Fibroblast of mammary gland (primary cell): ENCODE measurements at regions not wholly inside any gene's neighbourhood (a gene's known extent, or its start where the extent isn't known, plus 50 kb on each side); places are given as distances from the start of the nearest gene placed in this dataset.

Experiments used
- DNase-seq: peaks from one replicate; pipeline ENCODE4 v3.0.0-alpha.2; 2010; ENCODE audit warnings: low read depth
- H3K4me3 ChIP-seq: 2 replicates; pipeline ENCODE4 v1.5.1; 2011; ENCODE audit warnings: low read depth, mild to moderate bottlenecking, low read length, moderate library complexity; ENCODE audit not compliant: control insufficient read depth
- TF ChIP-seq, protein P1 (sequence below): conservative IDR thresholded peaks from 2 replicates; pipeline ENCODE4 v1.5.1; 2011; ENCODE audit warnings: low read depth, low read length, inconsistent platforms; ENCODE audit not compliant: control insufficient read depth, insufficient read depth

DNA sequence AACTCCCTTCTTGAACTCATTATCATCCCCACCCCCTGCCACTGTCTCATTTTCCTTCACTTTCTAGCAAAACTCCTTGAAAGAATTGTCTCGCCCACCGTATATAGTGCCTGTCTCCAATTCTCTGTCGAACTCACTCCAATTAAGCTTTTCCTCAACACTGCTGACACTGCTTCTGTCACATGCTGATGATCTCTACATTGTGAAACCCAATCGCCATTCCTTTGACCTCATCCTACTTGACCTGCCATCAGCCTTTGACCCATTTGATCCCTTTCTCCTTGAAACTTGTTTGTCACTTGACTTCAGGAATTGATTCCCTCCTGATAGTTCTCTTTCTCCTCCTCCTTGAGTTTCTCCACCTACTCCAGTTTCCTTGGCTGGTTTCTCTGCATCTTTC, 54.8 kb downstream of the CCDC71L start:
- no peak for DNase-seq
- no peak overlapping the region for H3K4me3 ChIP-seq
- TF ChIP-seq, protein P1, sequence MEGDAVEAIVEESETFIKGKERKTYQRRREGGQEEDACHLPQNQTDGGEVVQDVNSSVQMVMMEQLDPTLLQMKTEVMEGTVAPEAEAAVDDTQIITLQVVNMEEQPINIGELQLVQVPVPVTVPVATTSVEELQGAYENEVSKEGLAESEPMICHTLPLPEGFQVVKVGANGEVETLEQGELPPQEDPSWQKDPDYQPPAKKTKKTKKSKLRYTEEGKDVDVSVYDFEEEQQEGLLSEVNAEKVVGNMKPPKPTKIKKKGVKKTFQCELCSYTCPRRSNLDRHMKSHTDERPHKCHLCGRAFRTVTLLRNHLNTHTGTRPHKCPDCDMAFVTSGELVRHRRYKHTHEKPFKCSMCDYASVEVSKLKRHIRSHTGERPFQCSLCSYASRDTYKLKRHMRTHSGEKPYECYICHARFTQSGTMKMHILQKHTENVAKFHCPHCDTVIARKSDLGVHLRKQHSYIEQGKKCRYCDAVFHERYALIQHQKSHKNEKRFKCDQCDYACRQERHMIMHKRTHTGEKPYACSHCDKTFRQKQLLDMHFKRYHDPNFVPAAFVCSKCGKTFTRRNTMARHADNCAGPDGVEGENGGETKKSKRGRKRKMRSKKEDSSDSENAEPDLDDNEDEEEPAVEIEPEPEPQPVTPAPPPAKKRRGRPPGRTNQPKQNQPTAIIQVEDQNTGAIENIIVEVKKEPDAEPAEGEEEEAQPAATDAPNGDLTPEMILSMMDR = no peak

DNA sequence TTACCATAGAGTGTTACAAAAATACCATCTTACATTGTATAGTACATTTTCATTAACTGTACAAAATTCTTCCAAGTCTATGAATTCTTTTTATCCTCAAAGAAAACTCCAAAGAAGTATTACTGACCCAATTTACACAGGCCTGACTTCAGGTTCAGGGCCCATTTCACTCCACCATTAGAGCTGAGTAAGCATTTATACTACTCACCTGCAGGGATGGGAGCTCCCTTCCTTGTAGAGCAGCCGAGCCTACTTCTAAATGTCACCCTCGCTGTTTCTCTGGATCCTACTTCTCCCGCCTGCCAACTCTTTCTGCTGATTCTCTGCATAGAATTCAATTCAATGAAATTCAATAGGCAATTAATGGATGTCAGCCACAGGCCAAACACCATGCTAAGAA, 56.0 kb downstream of the CCDC71L start:
- TF ChIP-seq, protein P1 = no peak
- DNase-seq = no peak
- no peak overlapping the region for H3K4me3 ChIP-seq

DNA sequence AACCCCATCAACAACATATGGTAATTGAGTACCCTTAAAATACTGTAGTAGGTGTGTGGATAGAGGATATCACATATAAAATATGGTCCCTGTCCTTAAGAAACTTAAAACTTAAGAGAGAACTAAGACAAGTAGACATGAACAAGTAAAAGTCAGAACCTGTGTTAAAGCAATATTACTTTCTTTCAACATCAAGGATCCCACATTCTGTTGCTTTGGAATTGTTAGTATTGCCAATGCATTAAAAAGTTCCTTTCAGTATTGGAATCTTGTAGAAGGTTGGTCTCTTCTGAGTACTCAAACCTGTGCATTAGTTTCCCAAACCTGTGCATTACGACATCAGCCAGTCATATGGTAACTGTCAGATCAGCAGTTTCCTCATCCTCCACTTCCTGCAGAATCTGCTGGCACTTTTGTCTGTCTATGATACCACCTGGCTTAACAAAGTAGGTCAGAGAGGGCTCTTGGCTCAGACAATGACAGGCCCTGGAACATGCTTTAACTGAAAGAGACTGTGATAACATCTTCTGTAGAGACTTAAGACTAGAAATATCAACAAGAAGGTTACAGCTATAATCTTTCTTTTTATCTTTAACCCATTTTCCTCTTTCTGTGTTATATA, 56.5 kb downstream of the CCDC71L start:
- DNase-seq = no peak
- no peak overlapping the region for H3K4me3 ChIP-seq
- TF ChIP-seq, protein P1 = no peak

DNA sequence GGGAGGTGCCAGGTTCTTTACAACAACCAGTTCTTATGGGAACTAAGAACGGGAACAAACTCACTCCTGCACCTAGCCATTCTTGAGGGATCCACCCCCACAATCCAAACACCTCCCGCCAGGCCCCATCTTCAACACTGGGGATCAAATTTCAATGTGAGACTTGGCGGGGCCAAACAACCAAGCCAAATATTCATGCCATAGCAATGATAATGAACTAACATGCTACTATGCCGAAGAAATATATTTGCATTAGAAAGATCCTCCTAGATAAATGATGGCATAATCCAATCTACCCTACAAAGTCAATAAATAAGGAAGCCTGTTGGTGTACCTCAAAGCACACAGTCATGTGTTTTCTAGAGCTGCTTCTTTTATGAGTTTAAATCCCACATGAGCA, 57.6 kb downstream of the CCDC71L start:
- TF ChIP-seq, protein P1 = no peak
- no peak for DNase-seq
- no peak overlapping the region for H3K4me3 ChIP-seq

DNA sequence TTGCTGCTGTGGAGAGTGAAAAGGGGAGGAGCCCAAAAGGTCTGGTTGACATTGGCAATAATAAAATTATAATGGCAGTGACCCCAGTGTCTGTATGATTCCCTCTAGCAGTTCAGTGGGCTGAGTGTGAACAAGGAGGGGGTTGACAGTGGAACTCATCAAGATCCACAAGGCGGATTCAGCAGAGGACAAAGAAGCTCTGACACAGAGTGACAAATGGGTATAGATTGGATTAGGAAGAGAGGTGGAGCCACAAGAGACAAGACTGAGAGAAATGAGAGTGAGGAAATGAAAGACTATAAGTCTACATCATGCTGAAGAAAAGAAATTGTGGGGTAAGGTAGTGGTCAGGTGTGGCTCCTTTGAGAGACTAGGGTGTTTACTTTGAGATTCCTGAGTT, 58.9 kb downstream of the CCDC71L start:
- no peak overlapping the region for H3K4me3 ChIP-seq
- TF ChIP-seq, protein P1 = no peak
- DNase-seq = no peak

DNA sequence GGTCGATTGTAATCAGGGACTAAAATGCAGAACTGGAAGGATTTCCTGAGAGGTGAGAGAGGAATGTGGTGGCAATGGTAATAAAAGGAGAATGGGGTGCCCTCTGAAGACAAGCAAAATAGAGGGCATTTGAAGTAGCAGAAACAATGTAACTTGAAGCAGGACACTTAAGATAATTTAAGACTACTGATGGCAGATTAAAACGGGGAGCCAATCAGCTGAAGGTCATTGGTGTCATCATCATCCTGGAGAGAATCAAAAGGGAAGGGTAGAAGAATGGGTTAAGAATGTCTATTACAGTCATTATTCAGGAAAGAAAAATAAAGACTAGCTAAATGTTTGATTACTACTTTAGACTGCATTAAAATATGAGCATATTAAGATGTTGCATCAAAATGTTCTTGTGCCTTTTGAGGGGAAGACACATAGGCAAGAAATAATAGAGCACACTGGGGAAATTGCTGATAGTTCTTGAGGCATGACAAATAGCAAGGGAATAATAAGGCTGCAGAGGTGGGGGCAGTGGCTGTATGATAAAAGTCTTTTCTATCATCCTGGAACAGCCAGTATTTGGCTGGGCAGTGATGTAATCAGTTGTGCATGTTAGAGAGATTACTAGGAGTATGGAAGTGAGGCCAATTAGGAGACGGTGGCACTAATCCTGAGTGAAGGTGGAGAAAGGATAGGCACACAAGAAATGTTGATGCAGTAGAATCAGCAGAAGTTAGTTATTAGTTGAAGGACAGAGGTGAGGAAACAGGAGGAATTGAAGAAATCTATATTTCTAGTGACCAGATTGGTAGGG, 60.2 kb downstream of the CCDC71L start:
- TF ChIP-seq, protein P1 = no peak
- no peak overlapping the region for H3K4me3 ChIP-seq
- no peak for DNase-seq

DNA sequence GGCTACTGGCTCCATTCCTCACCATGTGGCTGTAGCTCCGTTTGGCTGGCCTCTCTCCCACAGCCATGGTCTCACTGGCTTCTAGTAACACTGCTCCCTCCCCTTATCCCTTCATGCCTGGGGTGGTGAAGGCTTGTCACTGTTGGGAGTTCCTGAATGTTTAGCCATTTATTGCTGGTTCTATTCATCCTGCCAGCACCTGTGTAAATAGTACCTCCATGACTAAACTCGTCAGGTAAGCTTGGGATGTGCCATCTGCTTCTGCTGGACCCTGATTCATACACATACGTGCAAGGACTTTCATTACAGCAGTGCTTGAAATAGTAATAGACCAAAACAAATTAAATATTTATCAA, 61.6 kb downstream of the CCDC71L start:
- H3K4me3 ChIP-seq = no peak overlapping the region
- TF ChIP-seq, protein P1 = no peak
- no peak for DNase-seq
